AG10803 (cell line): ENCODE measurements at regions not wholly inside any gene's neighbourhood (a gene's known extent, or its start where the extent isn't known, plus 50 kb on each side); places are given as distances from the start of the nearest gene placed in this dataset.

Experiments
- DNase-seq: peaks from one replicate; pipeline ENCODE4 v3.0.0; 2010; ENCODE audit warnings: low read depth
- H3K4me3 ChIP-seq: 2 replicates; pipeline ENCODE4 v1.5.1; 2011; ENCODE audit warnings: mild to moderate bottlenecking, low read length, control low read depth
- TF ChIP-seq, protein P1 (sequence below): conservative IDR thresholded peaks from 2 replicates; pipeline ENCODE4 v1.5.1; 2011; ENCODE audit warnings: mild to moderate bottlenecking, low read length, control low read depth, inconsistent platforms

GRCh38 chr3:117476572-117476971 lies 767.0 kb downstream of the TUSC7 start:
- DNase-seq = no peak
- TF ChIP-seq, protein P1, sequence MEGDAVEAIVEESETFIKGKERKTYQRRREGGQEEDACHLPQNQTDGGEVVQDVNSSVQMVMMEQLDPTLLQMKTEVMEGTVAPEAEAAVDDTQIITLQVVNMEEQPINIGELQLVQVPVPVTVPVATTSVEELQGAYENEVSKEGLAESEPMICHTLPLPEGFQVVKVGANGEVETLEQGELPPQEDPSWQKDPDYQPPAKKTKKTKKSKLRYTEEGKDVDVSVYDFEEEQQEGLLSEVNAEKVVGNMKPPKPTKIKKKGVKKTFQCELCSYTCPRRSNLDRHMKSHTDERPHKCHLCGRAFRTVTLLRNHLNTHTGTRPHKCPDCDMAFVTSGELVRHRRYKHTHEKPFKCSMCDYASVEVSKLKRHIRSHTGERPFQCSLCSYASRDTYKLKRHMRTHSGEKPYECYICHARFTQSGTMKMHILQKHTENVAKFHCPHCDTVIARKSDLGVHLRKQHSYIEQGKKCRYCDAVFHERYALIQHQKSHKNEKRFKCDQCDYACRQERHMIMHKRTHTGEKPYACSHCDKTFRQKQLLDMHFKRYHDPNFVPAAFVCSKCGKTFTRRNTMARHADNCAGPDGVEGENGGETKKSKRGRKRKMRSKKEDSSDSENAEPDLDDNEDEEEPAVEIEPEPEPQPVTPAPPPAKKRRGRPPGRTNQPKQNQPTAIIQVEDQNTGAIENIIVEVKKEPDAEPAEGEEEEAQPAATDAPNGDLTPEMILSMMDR = no peak
- H3K4me3 ChIP-seq = no peak overlapping the region

GRCh38 chr3:117477214-117477755 lies 767.7 kb downstream of the TUSC7 start:
- TF ChIP-seq, protein P1 = no peak
- no peak for DNase-seq
- no peak overlapping the region for H3K4me3 ChIP-seq

DNA sequence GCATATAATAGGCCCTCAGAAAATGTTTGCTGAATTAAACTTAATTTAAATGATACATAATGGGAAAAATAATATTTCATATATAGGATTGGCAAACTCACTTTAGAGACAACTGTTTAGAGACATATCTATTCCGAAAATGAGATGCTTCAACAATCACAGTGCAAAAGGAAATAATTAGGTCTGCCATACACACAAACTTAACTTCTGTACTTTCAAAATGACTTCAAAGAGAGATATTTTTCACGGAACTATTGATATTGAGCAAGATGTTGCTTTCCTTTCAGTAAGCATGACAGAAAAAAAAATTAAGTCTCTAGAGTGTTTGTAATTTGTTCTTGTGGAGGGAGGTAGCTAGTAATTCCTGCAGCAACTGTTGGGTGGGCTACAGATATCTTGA lies 769.5 kb downstream of the TUSC7 start:
- TF ChIP-seq, protein P1 = no peak
- no peak for DNase-seq
- H3K4me3 ChIP-seq = no peak overlapping the region

- H3K4me3 ChIP-seq = no peak overlapping the region
- TF ChIP-seq, protein P1 = no peak
- DNase-seq = no peak
Measured at GRCh38 chr3:117480525-117480924, 770.9 kb downstream of the TUSC7 start.

DNA sequence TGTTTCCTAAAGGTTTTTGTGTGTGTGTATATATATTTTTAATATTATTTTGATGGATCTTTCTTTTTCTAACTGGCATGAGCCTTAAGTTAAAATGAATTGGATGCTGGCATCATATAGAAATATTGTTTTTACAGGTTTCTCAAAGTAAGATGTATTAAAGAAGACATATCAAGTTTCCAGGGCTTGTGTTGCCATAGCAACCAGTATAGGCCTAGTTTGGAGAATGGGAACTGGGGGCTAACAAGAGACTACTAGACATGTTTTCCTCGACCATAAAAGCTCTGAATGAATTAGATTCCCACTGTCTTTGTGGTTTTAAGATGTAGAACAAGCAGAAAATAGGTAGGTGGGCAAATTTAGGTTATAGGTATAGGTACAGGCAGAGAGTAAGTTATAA lies 771.4 kb downstream of the TUSC7 start:
- TF ChIP-seq, protein P1 = no peak
- no peak for DNase-seq
- H3K4me3 ChIP-seq = no peak overlapping the region

GRCh38 chr3:117483839-117484238 lies 774.3 kb downstream of the TUSC7 start:
- TF ChIP-seq, protein P1 = no peak
- DNase-seq = no peak
- H3K4me3 ChIP-seq = no peak overlapping the region

- TF ChIP-seq, protein P1 = no peak
- DNase-seq = no peak
Measured at GRCh38 chr3:117485841-117486240, 776.3 kb downstream of the TUSC7 start.

More at GRCh38 chr3:117485841-117486240, 776.3 kb downstream of the TUSC7 start:
- no peak overlapping the region for H3K4me3 ChIP-seq
